ENCODE measurements at regions not wholly inside any gene's neighbourhood (a gene's known extent, or its start where the extent isn't known, plus 50 kb on each side); places are given as distances from the start of the nearest gene placed in this dataset.
"Not testable (repeated sequence)": the region's sequence is repeated elsewhere in the genome, so short reads cannot be mapped to it uniquely, and the experiment has no call there.

GRCh38 chr20:30393523-30393922, 863.9 kb upstream of the DEFB115 start:
- H3K9ac ChIP-seq (ENCODE audit: insufficient read depth, low read length); H3K27me3 ChIP-seq (ENCODE audit: control insufficient read depth, insufficient read depth, low read length); H3K4me1 ChIP-seq (ENCODE audit: control insufficient read depth, extremely low read depth, insufficient read depth, low read length); DNase-seq (ENCODE audit: low read depth in 2 of 2); H3K9me3 ChIP-seq (ENCODE audit: control insufficient read depth, insufficient read depth, low read depth, low read length); H3K36me3 ChIP-seq (ENCODE audit: control insufficient read depth, insufficient read depth, low read length); H3K27ac ChIP-seq (ENCODE audit: insufficient read depth, low read length); H3K4me2 ChIP-seq (ENCODE audit: extremely low read depth, insufficient read depth, low read length); H4K20me1 ChIP-seq (ENCODE audit: control insufficient read depth, extremely low read depth, insufficient read depth, low read length); H3K4me3 ChIP-seq (replicated peaks in 1 of 4; ENCODE audit: control extremely low read depth in 1 of 4, insufficient read depth in 1 of 4, low read depth in 3 of 4, low read length in 4 of 4); H3K79me2 ChIP-seq (ENCODE audit: control insufficient read depth, insufficient read depth, low read length); H2AFZ ChIP-seq (ENCODE audit: low read length): not testable (repeated sequence)

- H4K20me1 ChIP-seq (ENCODE audit: control insufficient read depth, extremely low read depth, insufficient read depth, low read length), result not testable (repeated sequence)
Observed at GRCh38 chr20:30397111-30397510, 860.4 kb upstream of the DEFB115 start.

GRCh38 chr20:30405061-30405460, 852.4 kb upstream of the DEFB115 start:
- H3K27ac ChIP-seq (ENCODE audit: insufficient read depth, low read length); H3K36me3 ChIP-seq (ENCODE audit: control insufficient read depth, insufficient read depth, low read length); H3K4me3 ChIP-seq (replicated peaks in 1 of 4; ENCODE audit: control extremely low read depth in 1 of 4, insufficient read depth in 1 of 4, low read depth in 3 of 4, low read length in 4 of 4); H3K9me3 ChIP-seq (ENCODE audit: control insufficient read depth, insufficient read depth, low read depth, low read length); H3K4me1 ChIP-seq (ENCODE audit: control insufficient read depth, extremely low read depth, insufficient read depth, low read length); H3K9ac ChIP-seq (ENCODE audit: insufficient read depth, low read length); DNase-seq (ENCODE audit: low read depth in 2 of 2); H4K20me1 ChIP-seq (ENCODE audit: control insufficient read depth, extremely low read depth, insufficient read depth, low read length); H3K4me2 ChIP-seq (ENCODE audit: extremely low read depth, insufficient read depth, low read length); H3K27me3 ChIP-seq (ENCODE audit: control insufficient read depth, insufficient read depth, low read length); H2AFZ ChIP-seq (ENCODE audit: low read length); H3K79me2 ChIP-seq (ENCODE audit: control insufficient read depth, insufficient read depth, low read length): not testable (repeated sequence)

More at GRCh38 chr20:30397111-30397510, 860.4 kb upstream of the DEFB115 start:
- not testable (repeated sequence) for H3K27ac ChIP-seq (ENCODE audit: insufficient read depth, low read length); H3K27me3 ChIP-seq (ENCODE audit: control insufficient read depth, insufficient read depth, low read length); H3K79me2 ChIP-seq (ENCODE audit: control insufficient read depth, insufficient read depth, low read length); H3K9ac ChIP-seq (ENCODE audit: insufficient read depth, low read length); DNase-seq (ENCODE audit: low read depth in 2 of 2); H3K4me3 ChIP-seq (replicated peaks in 1 of 4; ENCODE audit: control extremely low read depth in 1 of 4, insufficient read depth in 1 of 4, low read depth in 3 of 4, low read length in 4 of 4); H3K4me1 ChIP-seq (ENCODE audit: control insufficient read depth, extremely low read depth, insufficient read depth, low read length); H3K9me3 ChIP-seq (ENCODE audit: control insufficient read depth, insufficient read depth, low read depth, low read length); H2AFZ ChIP-seq (ENCODE audit: low read length); H3K4me2 ChIP-seq (ENCODE audit: extremely low read depth, insufficient read depth, low read length); H3K36me3 ChIP-seq (ENCODE audit: control insufficient read depth, insufficient read depth, low read length)

- H3K4me2 ChIP-seq (ENCODE audit: extremely low read depth, insufficient read depth, low read length); H3K4me3 ChIP-seq (replicated peaks in 1 of 4; ENCODE audit: control extremely low read depth in 1 of 4, insufficient read depth in 1 of 4, low read depth in 3 of 4, low read length in 4 of 4); H3K9ac ChIP-seq (ENCODE audit: insufficient read depth, low read length); H3K27ac ChIP-seq (ENCODE audit: insufficient read depth, low read length); H2AFZ ChIP-seq (ENCODE audit: low read length); DNase-seq (ENCODE audit: low read depth in 2 of 2); H3K4me1 ChIP-seq (ENCODE audit: control insufficient read depth, extremely low read depth, insufficient read depth, low read length); H4K20me1 ChIP-seq (ENCODE audit: control insufficient read depth, extremely low read depth, insufficient read depth, low read length); H3K27me3 ChIP-seq (ENCODE audit: control insufficient read depth, insufficient read depth, low read length); H3K9me3 ChIP-seq (ENCODE audit: control insufficient read depth, insufficient read depth, low read depth, low read length); H3K36me3 ChIP-seq (ENCODE audit: control insufficient read depth, insufficient read depth, low read length); H3K79me2 ChIP-seq (ENCODE audit: control insufficient read depth, insufficient read depth, low read length): not testable (repeated sequence)
Observed at GRCh38 chr20:30405585-30405984, 851.9 kb upstream of the DEFB115 start.

GRCh38 chr20:30406370-30406769, 851.1 kb upstream of the DEFB115 start:
- not testable (repeated sequence) for H3K9ac ChIP-seq (ENCODE audit: insufficient read depth, low read length); H3K4me1 ChIP-seq (ENCODE audit: control insufficient read depth, extremely low read depth, insufficient read depth, low read length); H2AFZ ChIP-seq (ENCODE audit: low read length); H4K20me1 ChIP-seq (ENCODE audit: control insufficient read depth, extremely low read depth, insufficient read depth, low read length); H3K4me2 ChIP-seq (ENCODE audit: extremely low read depth, insufficient read depth, low read length); H3K27ac ChIP-seq (ENCODE audit: insufficient read depth, low read length); H3K36me3 ChIP-seq (ENCODE audit: control insufficient read depth, insufficient read depth, low read length); H3K4me3 ChIP-seq (replicated peaks in 1 of 4; ENCODE audit: control extremely low read depth in 1 of 4, insufficient read depth in 1 of 4, low read depth in 3 of 4, low read length in 4 of 4); H3K79me2 ChIP-seq (ENCODE audit: control insufficient read depth, insufficient read depth, low read length); H3K9me3 ChIP-seq (ENCODE audit: control insufficient read depth, insufficient read depth, low read depth, low read length); DNase-seq (ENCODE audit: low read depth in 2 of 2); H3K27me3 ChIP-seq (ENCODE audit: control insufficient read depth, insufficient read depth, low read length)

Measured in fibroblast of lung (primary cell).